Endothelial cell of umbilical vein (primary cell): ENCODE measurements at regions not wholly inside any gene's neighbourhood (a gene's known extent, or its start where the extent isn't known, plus 50 kb on each side); places are given as distances from the start of the nearest gene placed in this dataset.

Source experiments
- CTCF ChIP-seq, 2 donors: IDR thresholded peaks; 1 replicate in 1 of 2; 2 replicates in 1 of 2; pipeline ENCODE4 v1.5.1; 2011; ENCODE audit warnings: low read length in 2 of 2, mild to moderate bottlenecking in 2 of 2, moderate library complexity in 2 of 2, control low read depth in 1 of 2, inconsistent platforms in 1 of 2, low read depth in 1 of 2; ENCODE audit not compliant: insufficient read depth in 1 of 2; ENCODE audit errors: extremely low read depth in 1 of 2
- EZH2 ChIP-seq: IDR thresholded peaks from 2 replicates; pipeline ENCODE4 v1.6.1; 2012; ENCODE audit warnings: borderline replicate concordance, low read depth, mild to moderate bottlenecking, moderate library complexity, low read length, inconsistent platforms; ENCODE audit not compliant: severe bottlenecking

GRCh38 chr6:167471548-167471930 is 146.7 kb downstream of the TTLL2 start:
- TF ChIP-seq CTCF (IDR thresholded peaks at IDR 0.05; ENCODE audit: extremely low read depth in 1 of 2, insufficient read depth in 1 of 2, low read depth in 1 of 2, low read length in 2 of 2) (no peak), EZH2 (no peak)
